Fibroblast of lung (primary cell): ENCODE measurements at regions not wholly inside any gene's neighbourhood (a gene's known extent, or its start where the extent isn't known, plus 50 kb on each side); places are given as distances from the start of the nearest gene placed in this dataset.

Source experiments
- CTCF ChIP-seq, 2 donors: IDR thresholded peaks in 1 of 2; conservative IDR thresholded peaks in 1 of 2; 1 replicate in 1 of 2; 2 replicates in 1 of 2; pipeline ENCODE4 v1.5.1; 2011 to 2012; ENCODE audit warnings: low read length in 2 of 2, control low read depth in 1 of 2, inconsistent platforms in 1 of 2, low read depth in 1 of 2, mild to moderate bottlenecking in 1 of 2
- EZH2 ChIP-seq: IDR thresholded peaks from 2 replicates; pipeline ENCODE4 v1.5.1; 2012; ENCODE audit warnings: low read length, control low read depth, mild to moderate bottlenecking; ENCODE audit errors: missing control alignments

GRCh38 chr6:105616521-105616920 lies 213.6 kb upstream of the PREP start:
- TF ChIP-seq EZH2 (no peak), CTCF (conservative IDR thresholded peaks at IDR 0.05 in 1 of 2, IDR thresholded peaks at IDR 0.05 in 1 of 2; ENCODE audit: low read depth in 1 of 2, low read length in 2 of 2) (no peak)
